ENCODE measurements at regions not wholly inside any gene's neighbourhood (a gene's known extent, or its start where the extent isn't known, plus 50 kb on each side); places are given as distances from the start of the nearest gene placed in this dataset.

DNA sequence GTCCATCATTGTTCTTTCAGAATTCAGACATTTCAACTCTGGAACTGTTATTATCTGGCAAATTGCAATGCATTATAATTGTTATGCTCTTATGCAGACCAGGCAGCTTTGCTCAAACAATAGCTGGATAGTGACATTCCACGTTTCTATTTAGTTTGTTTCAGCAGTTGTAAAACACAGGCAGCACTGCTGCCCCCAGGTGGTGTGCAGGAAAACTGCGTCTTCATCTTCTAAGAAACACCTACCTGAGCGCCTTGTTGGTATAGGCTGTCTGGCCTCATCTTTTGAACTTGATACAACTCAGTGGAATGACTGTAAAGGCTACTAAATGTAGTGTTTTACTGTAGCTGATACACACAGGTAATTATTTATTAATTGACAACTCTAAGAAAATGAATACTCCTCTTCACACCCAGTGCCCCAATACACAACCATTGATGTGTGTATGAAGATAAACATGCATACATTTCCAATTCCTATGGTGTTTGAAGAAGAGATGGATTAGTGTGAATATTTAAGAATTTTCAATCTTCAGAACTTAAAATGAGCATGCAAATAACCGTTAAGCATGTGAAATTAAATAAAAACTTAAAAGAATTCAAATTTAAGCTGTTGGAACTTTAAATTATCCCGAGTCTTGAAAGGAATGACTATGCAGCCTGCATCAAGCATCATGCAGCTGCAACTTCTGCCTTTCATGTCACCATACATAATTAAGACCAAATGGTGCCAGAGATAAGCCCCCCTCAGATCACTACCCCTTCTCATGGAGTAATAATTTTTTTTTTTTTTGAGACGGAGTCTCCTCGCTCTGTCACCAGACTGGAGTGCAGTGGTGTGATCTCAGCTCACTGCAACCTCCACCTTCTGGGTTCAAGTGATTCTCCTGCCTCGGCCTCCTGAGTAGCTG is 85.6 kb downstream of the CD8B2 start:
- H4K20me1 ChIP-seq (ENCODE audit: insufficient read depth, low read length, poor library complexity, severe bottlenecking) = no peaks in the 10 kb centered on the region
- no peaks in the 10 kb centered on the region for H3K36me3 ChIP-seq (ENCODE audit: insufficient read depth, low read length)
- H3K4me2 ChIP-seq (ENCODE audit: low read depth, low read length, poor library complexity, severe bottlenecking) = no peak overlapping the region
- H3K4me1 ChIP-seq (ENCODE audit: insufficient read depth, low read length, poor library complexity, severe bottlenecking) = no peaks in the 10 kb centered on the region
- no peaks in the 10 kb centered on the region for H3K9me2 ChIP-seq (replicated peaks; ENCODE audit: low read depth, low read length)
- H3K79me2 ChIP-seq (ENCODE audit: insufficient read depth, low read length) = no peaks in the 10 kb centered on the region
- no peak overlapping the region for H2AFZ ChIP-seq (ENCODE audit: low read length)
- H3K4me3 ChIP-seq (ENCODE audit: low read length, poor library complexity, severe bottlenecking) = no peak overlapping the region
- no peak overlapping the region for H3K9ac ChIP-seq (ENCODE audit: low read depth, low read length, poor library complexity, severe bottlenecking)
- TF ChIP-seq, protein P1, sequence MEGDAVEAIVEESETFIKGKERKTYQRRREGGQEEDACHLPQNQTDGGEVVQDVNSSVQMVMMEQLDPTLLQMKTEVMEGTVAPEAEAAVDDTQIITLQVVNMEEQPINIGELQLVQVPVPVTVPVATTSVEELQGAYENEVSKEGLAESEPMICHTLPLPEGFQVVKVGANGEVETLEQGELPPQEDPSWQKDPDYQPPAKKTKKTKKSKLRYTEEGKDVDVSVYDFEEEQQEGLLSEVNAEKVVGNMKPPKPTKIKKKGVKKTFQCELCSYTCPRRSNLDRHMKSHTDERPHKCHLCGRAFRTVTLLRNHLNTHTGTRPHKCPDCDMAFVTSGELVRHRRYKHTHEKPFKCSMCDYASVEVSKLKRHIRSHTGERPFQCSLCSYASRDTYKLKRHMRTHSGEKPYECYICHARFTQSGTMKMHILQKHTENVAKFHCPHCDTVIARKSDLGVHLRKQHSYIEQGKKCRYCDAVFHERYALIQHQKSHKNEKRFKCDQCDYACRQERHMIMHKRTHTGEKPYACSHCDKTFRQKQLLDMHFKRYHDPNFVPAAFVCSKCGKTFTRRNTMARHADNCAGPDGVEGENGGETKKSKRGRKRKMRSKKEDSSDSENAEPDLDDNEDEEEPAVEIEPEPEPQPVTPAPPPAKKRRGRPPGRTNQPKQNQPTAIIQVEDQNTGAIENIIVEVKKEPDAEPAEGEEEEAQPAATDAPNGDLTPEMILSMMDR (conservative IDR thresholded peaks at IDR 0.05; ENCODE audit: low read length) = peak; percentile 86
- TF ChIP-seq EZH2phosphoT487 (IDR thresholded peaks at IDR 0.05; ENCODE audit: borderline replicate concordance) = no peak
- H3F3A ChIP-seq (ENCODE audit: low read depth) = no peaks in the 10 kb centered on the region
- no peaks in the 10 kb centered on the region for H3K27me3 ChIP-seq (ENCODE audit: insufficient read depth, low read length, poor library complexity, severe bottlenecking)
- H3K9me3 ChIP-seq (ENCODE audit: insufficient read depth, low read depth, low read length) = no peaks in the 10 kb centered on the region

DNA sequence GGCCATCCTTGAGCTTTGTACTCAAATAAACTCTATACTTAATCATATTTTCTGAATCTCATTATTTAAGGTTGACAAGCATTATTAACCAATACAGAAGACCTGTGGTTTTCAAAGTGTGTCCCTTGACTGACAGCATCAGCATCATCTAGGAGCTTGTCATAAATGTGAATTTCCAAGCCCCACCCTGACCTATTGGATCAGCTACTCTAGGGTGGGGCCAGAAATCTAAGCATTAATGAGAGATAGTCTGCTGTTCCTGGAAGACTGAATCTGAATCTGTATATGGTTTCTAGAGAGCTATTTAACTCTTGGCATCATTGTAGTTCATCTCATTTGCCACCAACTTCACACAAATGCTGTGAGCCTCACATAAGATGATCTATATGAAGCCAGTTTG is 86.6 kb downstream of the CD8B2 start:
- Histone ChIP-seq H3K9ac (ENCODE audit: low read depth, low read length, poor library complexity, severe bottlenecking) (no peak overlapping the region), H2AFZ (ENCODE audit: low read length) (no peak overlapping the region), H3K27me3 (ENCODE audit: insufficient read depth, low read length, poor library complexity, severe bottlenecking) (no peaks in the 10 kb centered on the region), H3K79me2 (ENCODE audit: insufficient read depth, low read length) (no peaks in the 10 kb centered on the region), H3K36me3 (ENCODE audit: insufficient read depth, low read length) (no peaks in the 10 kb centered on the region), H3K9me3 (ENCODE audit: insufficient read depth, low read depth, low read length) (no peaks in the 10 kb centered on the region), H3K9me2 (replicated peaks; ENCODE audit: low read depth, low read length) (no peaks in the 10 kb centered on the region), H3K4me2 (ENCODE audit: low read depth, low read length, poor library complexity, severe bottlenecking) (no peak overlapping the region), H3F3A (ENCODE audit: low read depth) (no peaks in the 10 kb centered on the region), H4K20me1 (ENCODE audit: insufficient read depth, low read length, poor library complexity, severe bottlenecking) (no peaks in the 10 kb centered on the region), H3K4me3 (ENCODE audit: low read length, poor library complexity, severe bottlenecking) (no peak overlapping the region), H3K4me1 (ENCODE audit: insufficient read depth, low read length, poor library complexity, severe bottlenecking) (no peaks in the 10 kb centered on the region)
- TF ChIP-seq, protein P1 (conservative IDR thresholded peaks at IDR 0.05; ENCODE audit: low read length) = no peak
- no peak for TF ChIP-seq EZH2phosphoT487 (IDR thresholded peaks at IDR 0.05; ENCODE audit: borderline replicate concordance)

DNA sequence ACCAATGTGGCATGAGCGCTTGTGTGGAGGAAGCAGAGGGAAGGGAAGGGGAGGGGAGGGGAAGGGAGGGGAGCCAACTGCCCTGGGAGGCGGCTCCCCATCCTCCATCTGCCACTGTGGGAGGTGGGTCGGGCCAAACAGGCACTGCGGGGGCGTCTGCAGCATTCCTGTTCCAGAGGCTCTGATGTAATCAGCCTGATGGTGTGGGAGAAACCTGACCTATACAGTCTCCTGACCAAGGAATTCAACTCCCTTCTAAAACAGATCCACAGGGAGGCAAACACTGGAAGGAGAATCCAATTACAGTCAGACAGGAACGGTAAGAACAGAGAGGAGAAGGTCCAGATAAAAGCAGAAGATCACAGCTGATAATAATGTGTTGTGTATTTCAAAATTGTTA is 88.8 kb downstream of the CD8B2 start:
- TF ChIP-seq, protein P1 (conservative IDR thresholded peaks at IDR 0.05; ENCODE audit: low read length) = no peak
- no peak for TF ChIP-seq EZH2phosphoT487 (IDR thresholded peaks at IDR 0.05; ENCODE audit: borderline replicate concordance)
- Histone ChIP-seq H3K4me1 (ENCODE audit: insufficient read depth, low read length, poor library complexity, severe bottlenecking) (no peaks in the 10 kb centered on the region), H3K4me3 (ENCODE audit: low read length, poor library complexity, severe bottlenecking) (no peak overlapping the region), H3K36me3 (ENCODE audit: insufficient read depth, low read length) (no peaks in the 10 kb centered on the region), H3K9me2 (replicated peaks; ENCODE audit: low read depth, low read length) (no peaks in the 10 kb centered on the region), H3K27me3 (ENCODE audit: insufficient read depth, low read length, poor library complexity, severe bottlenecking) (no peaks in the 10 kb centered on the region), H2AFZ (ENCODE audit: low read length) (no peak overlapping the region), H4K20me1 (ENCODE audit: insufficient read depth, low read length, poor library complexity, severe bottlenecking) (no peaks in the 10 kb centered on the region), H3K4me2 (ENCODE audit: low read depth, low read length, poor library complexity, severe bottlenecking) (no peak overlapping the region), H3K9me3 (ENCODE audit: insufficient read depth, low read depth, low read length) (no peaks in the 10 kb centered on the region), H3F3A (ENCODE audit: low read depth) (no peaks in the 10 kb centered on the region), H3K79me2 (ENCODE audit: insufficient read depth, low read length) (no peaks in the 10 kb centered on the region), H3K9ac (ENCODE audit: low read depth, low read length, poor library complexity, severe bottlenecking) (no peak overlapping the region)

All from Loucy (cell line).